Endothelial cell of umbilical vein (primary cell): ENCODE measurements at regions not wholly inside any gene's neighbourhood (a gene's known extent, or its start where the extent isn't known, plus 50 kb on each side); places are given as distances from the start of the nearest gene placed in this dataset.
A peak's percentile ranks its signal among the peaks of the same experiment; 100 is the strongest.

Source experiments
- BruUV-seq: library from RNA; stranded (reverse); fragments of 400-500 nt; replicated peaks from 2 replicates; lab custom pipeline; 2021; lab: Mats Ljungman, UMichigan
- CTCF ChIA-PET: fragments of 300-600, 350-600 bp; sonication (Branson Sonifier 250); formaldehyde crosslinking; loops from one replicate; lab custom pipeline; 2021; ENCODE audit warnings: antibody characterized with exemption, inconsistent platforms; lab: Charles Lee
- POLR2A ChIA-PET: fragments of 300-600, 350-600 bp; sonication (Branson Sonifier 250); formaldehyde crosslinking; loops from one replicate; lab custom pipeline; 2021; ENCODE audit warnings: antibody characterized with exemption, inconsistent platforms; lab: Charles Lee
- DNase-seq: peaks from one replicate; pipeline ENCODE4 v3.0.0-alpha.2; 2011; ENCODE audit warnings: low read depth, low spot score
- FAIRE-seq: peaks from 2 replicates; lab custom pipeline; 2011; peaks lifted over from hg19 to GRCh38; lab: Jason Lieb, UNC
- H2AFZ ChIP-seq: 2 replicates; pipeline ENCODE4 v1.6.0; 2012; ENCODE audit warnings: low read depth, low read length, control low read depth, inconsistent platforms
- H3K27ac ChIP-seq: 2 replicates; pipeline ENCODE4 v1.5.1; 2011; ENCODE audit warnings: low read depth, mild to moderate bottlenecking, control low read depth, low read length, moderate library complexity; ENCODE audit not compliant: insufficient read depth
- H3K27me3 ChIP-seq, 2 experiments: 2 replicates each; pipeline versions ENCODE4 v1.6.0 to v1.6.1; 2011; ENCODE audit warnings: low read length in 2 of 2, mixed read lengths in 1 of 2; ENCODE audit not compliant: control insufficient read depth in 2 of 2, insufficient read depth in 2 of 2
- H3K36me3 ChIP-seq, 2 experiments: 2 replicates in 1 of 2; 3 replicates in 1 of 2; pipeline ENCODE4 v1.5.1; 2011; ENCODE audit warnings: low read length in 2 of 2, mild to moderate bottlenecking in 1 of 2, moderate library complexity in 1 of 2; ENCODE audit not compliant: control insufficient read depth in 2 of 2, insufficient read depth in 2 of 2; ENCODE audit errors: extremely low read depth in 1 of 2
- H3K4me1 ChIP-seq: 3 replicates; pipeline ENCODE4 v1.5.1; 2011; ENCODE audit warnings: mild to moderate bottlenecking, low read length; ENCODE audit not compliant: control insufficient read depth, insufficient read depth; ENCODE audit errors: extremely low read depth
- H3K4me2 ChIP-seq: 2 replicates; pipeline ENCODE4 v1.6.1; 2011; ENCODE audit warnings: low read length, control low read depth, mixed read lengths; ENCODE audit not compliant: insufficient read depth
- H3K4me3 ChIP-seq, 3 experiments: fragments of 200-600 bp in 1 of 3; sonication (generic), shearing (Covaris generic) in 1 of 3; replicated peaks in 1 of 3; 2 replicates each; pipeline ENCODE4 v1.5.1; 2011 to 2016; ENCODE audit warnings: control low read depth in 3 of 3, low read length in 3 of 3, mild to moderate bottlenecking in 2 of 3, inconsistent platforms in 1 of 3, low read depth in 1 of 3, moderate library complexity in 1 of 3; ENCODE audit not compliant: insufficient read depth in 1 of 3
- H3K79me2 ChIP-seq: 2 replicates; pipeline ENCODE4 v1.6.0; 2012; ENCODE audit warnings: low read length, inconsistent platforms; ENCODE audit not compliant: control insufficient read depth, insufficient read depth
- H3K9ac ChIP-seq: replicated peaks from 2 replicates; pipeline ENCODE3; 2011; ENCODE audit warnings: low read length, control low read depth; ENCODE audit not compliant: insufficient read depth; ENCODE audit errors: extremely low read depth
- H3K9me1 ChIP-seq: replicated peaks from 3 replicates; pipeline ENCODE4 v1.6.0; 2011; ENCODE audit warnings: mild to moderate bottlenecking, low read length; ENCODE audit not compliant: control insufficient read depth, insufficient read depth; ENCODE audit errors: extremely low read depth
- H3K9me3 ChIP-seq: replicated peaks from 2 replicates; pipeline ENCODE4 v1.5.1; 2012; ENCODE audit warnings: low read length, inconsistent platforms; ENCODE audit not compliant: control insufficient read depth, insufficient read depth
- H4K20me1 ChIP-seq: replicated peaks from 2 replicates; pipeline ENCODE3; 2011; ENCODE audit warnings: mild to moderate bottlenecking, low read length; ENCODE audit not compliant: control insufficient read depth, insufficient read depth; ENCODE audit errors: extremely low read depth
- EZH2 ChIP-seq: IDR thresholded peaks from 2 replicates; pipeline ENCODE4 v1.6.1; 2012; ENCODE audit warnings: borderline replicate concordance, low read depth, mild to moderate bottlenecking, moderate library complexity, low read length, inconsistent platforms; ENCODE audit not compliant: severe bottlenecking
- FOS ChIP-seq: IDR thresholded peaks from 2 replicates; pipeline ENCODE4 v1.6.1; 2011; ENCODE audit warnings: mild to moderate bottlenecking, low read length, moderate library complexity, borderline replicate concordance; ENCODE audit not compliant: insufficient read depth
- GATA2 ChIP-seq: IDR thresholded peaks from 2 replicates; pipeline ENCODE4 v1.7.0; 2011; ENCODE audit warnings: low read depth, mild to moderate bottlenecking, moderate library complexity, mixed read lengths, low read length; ENCODE audit not compliant: insufficient read length, insufficient read depth
- JUN ChIP-seq: IDR thresholded peaks from 2 replicates; pipeline ENCODE4 v1.6.1; 2011; ENCODE audit warnings: borderline replicate concordance, low read depth; ENCODE audit not compliant: insufficient read length, insufficient read depth
- POLR2A ChIP-seq: IDR thresholded peaks from 2 replicates; pipeline ENCODE4 v1.6.1; 2012; ENCODE audit warnings: low read depth, mild to moderate bottlenecking, control low read depth, low read length
- POLR2AphosphoS5 ChIP-seq: IDR thresholded peaks from 2 replicates; pipeline ENCODE4 v1.6.1; 2012; ENCODE audit warnings: low read depth, mild to moderate bottlenecking, control low read depth, low read length, moderate library complexity; ENCODE audit not compliant: insufficient read depth
- dilution Hi-C: fragments of 300-500 bp; cut with MboI; formaldehyde crosslinking; loops from one replicate; pipeline ENCODE4 v1.15.0; 2019; ENCODE audit warnings: low sequenced_read_pairs; ENCODE audit not compliant: extremely low pct_ligation_motif_present
- intact Hi-C: fragments of 100-400 bp; cut with micrococcal nuclease; formaldehyde crosslinking; loops from one replicate; pipeline ENCODE4 v1.10.0; 2022
- TF ChIP-seq, protein P1 (sequence below): IDR thresholded peaks from 2 replicates; pipeline ENCODE4 v1.6.1; 2011; ENCODE audit not compliant: insufficient read depth, insufficient read length
- TF ChIP-seq, protein P2 (sequence below), 2 donors: IDR thresholded peaks; 1 replicate in 1 of 2; 2 replicates in 1 of 2; pipeline ENCODE4 v1.5.1; 2011; ENCODE audit warnings: low read length in 2 of 2, mild to moderate bottlenecking in 2 of 2, moderate library complexity in 2 of 2, control low read depth in 1 of 2, inconsistent platforms in 1 of 2, low read depth in 1 of 2; ENCODE audit not compliant: insufficient read depth in 1 of 2; ENCODE audit errors: extremely low read depth in 1 of 2

DNA sequence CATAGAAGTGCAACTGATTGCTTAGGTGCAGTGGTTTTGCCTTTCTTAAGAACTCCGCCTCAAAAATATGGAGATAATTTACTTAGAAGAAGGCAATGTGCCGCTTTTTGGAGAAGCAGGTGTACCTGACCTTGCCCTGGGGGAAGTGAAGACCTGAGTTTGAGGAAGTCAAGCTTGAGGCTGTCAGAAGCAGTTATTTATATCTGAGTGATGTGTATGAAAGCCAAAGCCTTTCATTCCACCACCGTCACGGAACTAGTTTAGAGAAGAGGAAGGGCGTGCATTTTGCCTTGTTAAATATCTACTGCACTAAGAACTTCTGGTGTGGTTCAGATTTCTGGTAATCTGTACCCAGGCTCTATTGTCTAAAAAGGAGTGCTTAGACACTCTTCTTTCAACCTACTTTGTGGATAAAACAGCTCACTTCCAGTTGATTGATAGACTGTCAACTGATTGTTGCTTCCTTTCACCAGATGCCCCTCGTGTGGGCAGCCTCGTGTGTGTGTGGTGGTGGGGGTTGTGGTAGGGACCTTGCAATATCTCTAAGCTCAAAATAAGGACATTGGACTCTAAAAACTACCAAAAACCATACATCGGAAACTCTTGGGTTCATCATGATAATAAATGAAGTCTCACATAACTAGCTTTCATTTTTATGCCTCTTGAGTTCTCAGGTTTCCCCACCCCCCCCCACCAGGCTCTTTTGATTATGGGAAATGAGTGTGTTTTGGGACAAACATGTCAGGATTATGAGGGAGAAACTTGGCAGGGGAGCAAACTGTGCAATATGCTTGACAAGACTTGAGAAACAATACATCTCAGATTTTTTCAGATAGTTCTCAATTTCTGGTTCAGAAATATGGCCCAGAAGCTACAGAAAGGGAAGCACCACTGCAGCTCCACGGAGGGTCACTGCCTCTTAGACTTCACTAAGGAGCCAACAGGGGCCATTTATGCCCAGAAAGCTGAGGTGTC lies 78.6 kb downstream of the ARF6 start:
- FAIRE-seq: no peak
- peak overlapping the region; percentile 15 for H2AFZ ChIP-seq
- no TSS peak for BruUV-seq
- no peaks in the 10 kb centered on the region for H3K9me1 ChIP-seq
- DNase-seq: peak; percentile 51
- ChIA-PET CTCF (interaction anchor here (0.6 to 2.9 kb wide), 23 partner anchors 10 to 134 kb away, joined by 3 to 15 read pairs (median 5); no protein-coding TSS in a partner anchor), POLR2A (interaction anchor here (0.5 to 1.1 kb wide), 3 partner anchors 32 to 144 kb away, joined by 3 to 6 read pairs (median 5); no protein-coding TSS in a partner anchor)
- no peaks in the 10 kb centered on the region for H3K27me3 ChIP-seq
- peak overlapping the region; percentile 75 for H3K27ac ChIP-seq
- no peaks in the 10 kb centered on the region for H3K9me3 ChIP-seq
- dilution Hi-C loops (no loop called here), intact Hi-C loops (loop anchor here (1.0 to 2.0 kb wide), 6 partner anchors 11 to 89 kb away; partner anchors contain the start of gene ARF6)
- H3K4me2 ChIP-seq: peak overlapping the region; percentile 70
- H3K36me3 ChIP-seq: no peaks in the 10 kb centered on the region
- H3K4me1 ChIP-seq: peaks cover 50% of the 10 kb centered on the region
- no peak overlapping the region for H3K4me3 ChIP-seq
- H3K79me2 ChIP-seq: no peaks in the 10 kb centered on the region
- no peak overlapping the region for H3K9ac ChIP-seq
- TF ChIP-seq POLR2A (no peak), POLR2AphosphoS5 (no peak), FOS (no peak), JUN (no peak), EZH2 (no peak), GATA2 (no peak)
- TF ChIP-seq, protein P1, sequence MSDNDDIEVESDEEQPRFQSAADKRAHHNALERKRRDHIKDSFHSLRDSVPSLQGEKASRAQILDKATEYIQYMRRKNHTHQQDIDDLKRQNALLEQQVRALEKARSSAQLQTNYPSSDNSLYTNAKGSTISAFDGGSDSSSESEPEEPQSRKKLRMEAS: no peak
- TF ChIP-seq, protein P2, sequence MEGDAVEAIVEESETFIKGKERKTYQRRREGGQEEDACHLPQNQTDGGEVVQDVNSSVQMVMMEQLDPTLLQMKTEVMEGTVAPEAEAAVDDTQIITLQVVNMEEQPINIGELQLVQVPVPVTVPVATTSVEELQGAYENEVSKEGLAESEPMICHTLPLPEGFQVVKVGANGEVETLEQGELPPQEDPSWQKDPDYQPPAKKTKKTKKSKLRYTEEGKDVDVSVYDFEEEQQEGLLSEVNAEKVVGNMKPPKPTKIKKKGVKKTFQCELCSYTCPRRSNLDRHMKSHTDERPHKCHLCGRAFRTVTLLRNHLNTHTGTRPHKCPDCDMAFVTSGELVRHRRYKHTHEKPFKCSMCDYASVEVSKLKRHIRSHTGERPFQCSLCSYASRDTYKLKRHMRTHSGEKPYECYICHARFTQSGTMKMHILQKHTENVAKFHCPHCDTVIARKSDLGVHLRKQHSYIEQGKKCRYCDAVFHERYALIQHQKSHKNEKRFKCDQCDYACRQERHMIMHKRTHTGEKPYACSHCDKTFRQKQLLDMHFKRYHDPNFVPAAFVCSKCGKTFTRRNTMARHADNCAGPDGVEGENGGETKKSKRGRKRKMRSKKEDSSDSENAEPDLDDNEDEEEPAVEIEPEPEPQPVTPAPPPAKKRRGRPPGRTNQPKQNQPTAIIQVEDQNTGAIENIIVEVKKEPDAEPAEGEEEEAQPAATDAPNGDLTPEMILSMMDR (IDR thresholded peaks at IDR 0.05; ENCODE audit: extremely low read depth in 1 of 2, insufficient read depth in 1 of 2, low read depth in 1 of 2, low read length in 2 of 2): no peak
- H4K20me1 ChIP-seq: no peaks in the 10 kb centered on the region
